ENCODE measurements at regions not wholly inside any gene's neighbourhood (a gene's known extent, or its start where the extent isn't known, plus 50 kb on each side); places are given as distances from the start of the nearest gene placed in this dataset.
"Not testable (repeated sequence)": the region's sequence is repeated elsewhere in the genome, so short reads cannot be mapped to it uniquely, and the experiment has no call there.

DNA sequence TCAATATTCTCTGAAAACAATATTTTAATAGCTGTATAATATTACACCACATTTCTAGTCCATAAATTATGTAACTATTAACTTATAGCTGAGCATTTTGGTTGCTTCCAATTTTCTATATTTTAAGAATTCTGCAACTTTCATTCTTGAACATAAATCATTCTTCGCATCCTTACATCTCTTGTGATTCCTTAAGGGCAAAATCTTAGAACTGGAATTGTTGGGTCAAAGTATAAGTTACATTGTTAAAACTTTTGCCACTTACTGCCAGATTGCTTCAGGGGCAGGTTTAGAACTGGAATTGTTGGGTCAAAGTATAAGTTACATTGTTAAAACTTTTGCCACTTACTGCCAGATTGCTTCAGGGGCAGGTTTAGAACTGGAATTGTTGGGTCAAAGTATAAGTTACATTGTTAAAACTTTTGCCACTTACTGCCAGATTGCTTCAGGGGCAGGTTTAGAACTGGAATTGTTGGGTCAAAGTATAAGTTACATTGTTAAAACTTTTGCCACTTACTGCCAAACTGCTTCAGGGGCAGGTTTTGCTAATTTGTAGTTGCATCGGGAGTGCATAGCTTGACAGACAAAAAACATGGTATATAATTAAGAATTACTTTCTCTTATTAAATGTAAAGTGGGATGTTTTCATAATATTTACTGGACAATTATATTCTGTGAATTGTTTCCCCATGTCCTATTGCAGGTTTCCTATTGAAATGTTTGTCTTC lies 179.9 kb upstream of the OR13F1 start:
- ATAC-seq; H3K36me3 Mint-ChIP-seq; H3K36me3 ChIP-seq (ENCODE audit: control insufficient read depth in 2 of 3, insufficient read depth in 3 of 3, low read length in 3 of 3); POLR2A ChIA-PET; H3K27ac Mint-ChIP-seq; DNase-seq; intact Hi-C loops (cut with micrococcal nuclease); H3K4me1 Mint-ChIP-seq; H3K9me3 Mint-ChIP-seq; H3K9me3 ChIP-seq (ENCODE audit: control insufficient read depth in 2 of 3, low read length in 3 of 3); H3K27ac ChIP-seq (ENCODE audit: low read depth, low read length); H3K4me1 ChIP-seq (ENCODE audit: control insufficient read depth in 2 of 2, insufficient read depth in 2 of 2, low read length in 2 of 2); H3K4me3 Mint-ChIP-seq; H3K4me3 ChIP-seq (ENCODE audit: low read length); H3K27me3 ChIP-seq (ENCODE audit: control insufficient read depth in 2 of 2, insufficient read depth in 2 of 2, low read length in 2 of 2); H3K27me3 Mint-ChIP-seq: not testable (repeated sequence)
- CTCF ChIA-PET: interaction anchor here (0.7 kb wide), 1 partner anchor 739 kb away, joined by 3 read pairs; no protein-coding TSS in a partner anchor

DNA sequence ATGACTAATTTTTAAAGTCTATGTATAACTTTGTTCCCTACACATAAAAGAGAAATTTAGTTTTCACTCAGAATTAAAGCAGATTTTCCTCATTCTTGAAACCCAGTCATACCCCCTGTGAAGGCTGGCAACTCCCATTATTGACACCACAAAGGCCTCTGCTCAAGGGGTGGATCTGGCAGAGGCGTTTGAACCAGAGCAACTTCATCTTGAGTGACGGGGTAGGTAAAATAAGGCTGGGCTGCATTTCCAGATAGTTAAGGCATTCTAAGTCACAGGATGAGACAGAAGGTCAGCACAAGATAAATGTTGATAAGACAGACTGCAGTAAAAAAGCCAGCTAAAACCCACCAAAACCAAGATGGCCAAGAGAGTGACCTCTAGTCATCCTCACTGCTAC lies 177.2 kb upstream of the OR13F1 start:
- no peaks in the 10 kb centered on the region for H3K9me3 ChIP-seq (ENCODE audit: control insufficient read depth in 2 of 3, low read length in 3 of 3)
- no peak overlapping the region for H3K4me3 ChIP-seq (ENCODE audit: low read length)
- peaks cover 0 to 6% (median 0%) of the 10 kb centered on the region in 11 donors for H3K9me3 Mint-ChIP-seq
- H3K4me3 Mint-ChIP-seq: no peak overlapping the region
- H3K36me3 Mint-ChIP-seq: no peaks in the 10 kb centered on the region
- no peaks in the 10 kb centered on the region for H3K36me3 ChIP-seq (ENCODE audit: control insufficient read depth in 2 of 3, insufficient read depth in 3 of 3, low read length in 3 of 3)
- H3K27ac ChIP-seq (ENCODE audit: low read depth, low read length): no peak overlapping the region
- H3K27me3 Mint-ChIP-seq: no peaks in the 10 kb centered on the region
- H3K4me1 ChIP-seq (ENCODE audit: control insufficient read depth in 2 of 2, insufficient read depth in 2 of 2, low read length in 2 of 2): no peaks in the 10 kb centered on the region
- ATAC-seq: no peak
- POLR2A ChIA-PET: no interaction called here
- no peak overlapping the region for H3K27ac Mint-ChIP-seq
- CTCF ChIA-PET: no interaction called here
- H3K4me1 Mint-ChIP-seq: no peaks in the 10 kb centered on the region
- H3K27me3 ChIP-seq (ENCODE audit: control insufficient read depth in 2 of 2, insufficient read depth in 2 of 2, low read length in 2 of 2): no peaks in the 10 kb centered on the region
- no peak for DNase-seq
- intact Hi-C loops (cut with micrococcal nuclease): no loop called here

DNA sequence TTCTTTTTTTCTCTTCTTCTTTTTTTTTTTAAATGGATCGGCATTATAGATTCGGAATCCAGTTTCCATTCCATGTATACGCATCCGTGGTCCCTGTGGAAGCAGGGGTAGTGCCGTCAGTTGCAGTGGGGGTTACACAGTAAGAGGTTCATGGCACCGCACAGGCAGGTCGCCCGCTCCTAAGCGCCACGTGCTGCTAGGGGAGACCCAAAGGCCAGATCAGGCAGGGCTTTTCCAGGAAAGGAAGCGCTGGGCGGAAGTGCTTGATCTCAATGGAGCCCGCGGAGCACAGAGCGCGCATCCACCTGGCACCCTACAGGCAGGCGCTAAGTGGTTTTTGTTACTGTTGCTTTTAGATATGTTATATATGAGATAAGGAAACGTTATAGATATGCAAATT lies 174.8 kb upstream of the OR13F1 start:
- Mint-ChIP-seq H3K9me3 (peaks cover 0 to 9% (median 2%) of the 10 kb centered on the region in 11 donors), H3K4me1 (no peaks in the 10 kb centered on the region), H3K36me3 (no peaks in the 10 kb centered on the region), H3K27ac (no peak overlapping the region), H3K4me3 (no peak overlapping the region), H3K27me3 (no peaks in the 10 kb centered on the region)
- H3K4me3 ChIP-seq (ENCODE audit: low read length): no peak overlapping the region
- no peaks in the 10 kb centered on the region for H3K4me1 ChIP-seq (ENCODE audit: control insufficient read depth in 2 of 2, insufficient read depth in 2 of 2, low read length in 2 of 2)
- H3K9me3 ChIP-seq (ENCODE audit: control insufficient read depth in 2 of 3, low read length in 3 of 3): no peaks in the 10 kb centered on the region
- intact Hi-C loops (cut with micrococcal nuclease): no loop called here
- no peak for ATAC-seq
- H3K36me3 ChIP-seq (ENCODE audit: control insufficient read depth in 2 of 3, insufficient read depth in 3 of 3, low read length in 3 of 3): no peaks in the 10 kb centered on the region
- POLR2A ChIA-PET: no interaction called here
- DNase-seq: no peak
- CTCF ChIA-PET: no interaction called here
- no peaks in the 10 kb centered on the region for H3K27me3 ChIP-seq (ENCODE audit: control insufficient read depth in 2 of 2, insufficient read depth in 2 of 2, low read length in 2 of 2)
- no peak overlapping the region for H3K27ac ChIP-seq (ENCODE audit: low read depth, low read length)

DNA sequence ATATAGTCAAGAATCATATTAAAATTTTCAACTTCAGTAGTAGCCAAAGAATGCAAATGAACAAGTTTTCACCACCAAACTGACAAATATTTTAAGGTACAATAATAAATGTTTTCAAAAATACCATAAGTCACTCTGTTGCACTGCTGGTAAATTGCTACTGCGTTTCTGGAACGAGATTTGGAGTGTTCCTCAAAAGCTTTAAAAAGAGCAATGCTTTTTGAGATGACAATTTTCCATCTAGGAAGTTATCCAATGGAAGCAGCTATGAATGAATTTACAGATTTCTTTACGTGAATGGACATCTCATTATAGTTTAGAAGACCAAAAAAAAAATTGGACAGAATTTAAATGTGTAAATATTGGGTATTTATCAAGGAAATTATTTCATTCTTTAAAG lies 173.2 kb upstream of the OR13F1 start:
- CTCF ChIA-PET: no interaction called here
- H3K36me3 Mint-ChIP-seq: no peaks in the 10 kb centered on the region
- no peaks in the 10 kb centered on the region for H3K27me3 Mint-ChIP-seq

DNA sequence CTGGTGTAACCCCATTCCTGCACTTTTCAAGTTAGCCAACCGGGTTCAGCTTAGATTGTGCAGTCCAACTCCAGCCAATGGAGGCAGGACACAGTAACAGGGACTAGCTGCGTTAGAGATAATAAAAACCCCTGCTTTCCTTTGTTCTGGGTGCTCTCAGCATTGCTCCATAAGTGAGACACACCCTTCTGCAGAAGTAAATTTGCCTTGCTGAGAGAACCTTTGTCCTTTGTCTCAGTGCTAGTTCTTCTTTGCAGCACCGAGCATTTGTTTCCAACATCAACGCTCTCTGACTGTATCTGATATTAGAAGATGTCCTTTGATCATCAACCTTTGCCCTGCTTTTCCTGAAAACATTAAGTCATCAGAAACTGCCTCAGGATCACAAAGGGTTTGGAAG lies 169.5 kb upstream of the OR13F1 start:
- ChIA-PET CTCF (no interaction called here), POLR2A (no interaction called here)
- no peak for DNase-seq
- Mint-ChIP-seq H3K27ac (no peak overlapping the region), H3K9me3 (peaks cover 0 to 17% (median 9%) of the 10 kb centered on the region in 11 donors), H3K4me3 (no peak overlapping the region), H3K27me3 (peaks cover 0 to 3% (median 0%) of the 10 kb centered on the region in 5 donors), H3K4me1 (no peaks in the 10 kb centered on the region), H3K36me3 (no peaks in the 10 kb centered on the region)
- Histone ChIP-seq H3K36me3 (ENCODE audit: control insufficient read depth in 2 of 3, insufficient read depth in 3 of 3, low read length in 3 of 3) (no peaks in the 10 kb centered on the region), H3K4me1 (ENCODE audit: control insufficient read depth in 2 of 2, insufficient read depth in 2 of 2, low read length in 2 of 2) (no peaks in the 10 kb centered on the region), H3K27me3 (ENCODE audit: control insufficient read depth in 2 of 2, insufficient read depth in 2 of 2, low read length in 2 of 2) (no peaks in the 10 kb centered on the region), H3K4me3 (ENCODE audit: low read length) (no peak overlapping the region), H3K9me3 (ENCODE audit: control insufficient read depth in 2 of 3, low read length in 3 of 3) (no peaks in the 10 kb centered on the region), H3K27ac (ENCODE audit: low read depth, low read length) (no peak overlapping the region)
- intact Hi-C loops (cut with micrococcal nuclease): no loop called here
- ATAC-seq: no peak

More for the DNA sequence above, 173.2 kb upstream of the OR13F1 start:
- Mint-ChIP-seq H3K4me3 (no peak overlapping the region), H3K4me1 (no peaks in the 10 kb centered on the region), H3K9me3 (peaks cover 0 to 15% (median 7%) of the 10 kb centered on the region in 11 donors), H3K27ac (no peak overlapping the region)
- ATAC-seq (no peak), DNase-seq (no peak)
- intact Hi-C loops (cut with micrococcal nuclease): no loop called here
- no peaks in the 10 kb centered on the region for H3K27me3 ChIP-seq (ENCODE audit: control insufficient read depth in 2 of 2, insufficient read depth in 2 of 2, low read length in 2 of 2)
- no peaks in the 10 kb centered on the region for H3K36me3 ChIP-seq (ENCODE audit: control insufficient read depth in 2 of 3, insufficient read depth in 3 of 3, low read length in 3 of 3)
- H3K27ac ChIP-seq (ENCODE audit: low read depth, low read length): no peak overlapping the region
- POLR2A ChIA-PET: no interaction called here
- H3K9me3 ChIP-seq (ENCODE audit: control insufficient read depth in 2 of 3, low read length in 3 of 3): no peaks in the 10 kb centered on the region
- H3K4me1 ChIP-seq (ENCODE audit: control insufficient read depth in 2 of 2, insufficient read depth in 2 of 2, low read length in 2 of 2): no peaks in the 10 kb centered on the region
- H3K4me3 ChIP-seq (ENCODE audit: low read length): no peak overlapping the region

DNA sequence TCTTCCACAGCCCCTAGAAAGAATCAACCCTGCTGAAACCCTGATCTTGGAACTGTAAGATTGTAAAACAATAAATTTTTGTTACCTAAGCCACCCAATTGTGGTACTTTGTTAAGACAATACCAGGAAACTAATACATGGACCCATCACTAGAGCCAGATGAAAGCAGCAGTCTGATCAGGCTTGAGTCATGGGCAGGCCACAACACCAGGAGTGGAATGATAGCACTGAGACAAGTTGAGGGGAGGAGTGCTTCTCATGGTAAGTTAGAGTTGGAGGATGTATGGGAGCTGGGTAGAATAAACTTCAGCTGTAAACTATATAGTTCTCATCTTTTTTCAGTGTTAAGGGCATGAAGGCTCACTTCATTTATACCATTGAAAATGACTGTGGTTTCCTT lies 164.4 kb upstream of the OR13F1 start:
- Histone ChIP-seq H3K27ac (ENCODE audit: low read depth, low read length) (no peak overlapping the region), H3K4me1 (ENCODE audit: control insufficient read depth in 2 of 2, insufficient read depth in 2 of 2, low read length in 2 of 2) (no peaks in the 10 kb centered on the region), H3K36me3 (ENCODE audit: control insufficient read depth in 2 of 3, insufficient read depth in 3 of 3, low read length in 3 of 3) (no peaks in the 10 kb centered on the region), H3K27me3 (ENCODE audit: control insufficient read depth in 2 of 2, insufficient read depth in 2 of 2, low read length in 2 of 2) (no peaks in the 10 kb centered on the region), H3K4me3 (ENCODE audit: low read length) (no peak overlapping the region), H3K9me3 (ENCODE audit: control insufficient read depth in 2 of 3, low read length in 3 of 3) (no peaks in the 10 kb centered on the region)
- POLR2A ChIA-PET: no interaction called here
- intact Hi-C loops (cut with micrococcal nuclease): no loop called here
- Mint-ChIP-seq H3K36me3 (no peaks in the 10 kb centered on the region), H3K27me3 (peaks cover 0 to 4% (median 0%) of the 10 kb centered on the region in 5 donors), H3K27ac (no peak overlapping the region), H3K4me1 (no peaks in the 10 kb centered on the region), H3K9me3 (peaks cover 0 to 13% (median 4%) of the 10 kb centered on the region in 11 donors), H3K4me3 (no peak overlapping the region)
- no peak for DNase-seq
- CTCF ChIA-PET: no interaction called here
- ATAC-seq: no peak

DNA sequence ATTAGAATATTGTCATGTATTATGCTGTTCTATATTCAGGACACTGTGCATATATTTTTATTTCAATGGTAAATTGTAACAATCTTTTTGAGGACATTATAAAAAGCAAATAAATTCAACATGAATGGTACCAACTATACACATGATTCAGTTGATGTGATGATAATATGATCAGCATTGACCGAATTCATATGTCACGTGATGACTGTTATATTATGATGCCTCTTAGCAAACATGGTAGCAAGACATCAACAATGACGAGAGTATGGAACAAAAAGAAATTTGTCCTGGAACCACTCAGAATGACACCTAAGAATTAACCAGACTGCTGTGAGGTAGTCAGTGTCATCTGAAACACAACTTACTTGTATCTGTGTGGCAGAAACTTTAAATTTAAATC lies 161.5 kb upstream of the OR13F1 start:
- ATAC-seq: no peak
- DNase-seq: no peak
- Mint-ChIP-seq H3K4me3 (no peak overlapping the region), H3K36me3 (no peaks in the 10 kb centered on the region), H3K4me1 (no peaks in the 10 kb centered on the region), H3K27ac (no peak overlapping the region), H3K9me3 (peaks cover 0 to 12% (median 0%) of the 10 kb centered on the region in 11 donors), H3K27me3 (peaks cover 0 to 4% (median 0%) of the 10 kb centered on the region in 5 donors)
- Histone ChIP-seq H3K4me1 (ENCODE audit: control insufficient read depth in 2 of 2, insufficient read depth in 2 of 2, low read length in 2 of 2) (no peaks in the 10 kb centered on the region), H3K27ac (ENCODE audit: low read depth, low read length) (no peak overlapping the region), H3K36me3 (ENCODE audit: control insufficient read depth in 2 of 3, insufficient read depth in 3 of 3, low read length in 3 of 3) (no peaks in the 10 kb centered on the region), H3K27me3 (ENCODE audit: control insufficient read depth in 2 of 2, insufficient read depth in 2 of 2, low read length in 2 of 2) (no peaks in the 10 kb centered on the region), H3K4me3 (ENCODE audit: low read length) (no peak overlapping the region), H3K9me3 (ENCODE audit: control insufficient read depth in 2 of 3, low read length in 3 of 3) (no peaks in the 10 kb centered on the region)
- intact Hi-C loops (cut with micrococcal nuclease): no loop called here
- ChIA-PET CTCF (no interaction called here), POLR2A (no interaction called here)
